BJ (cell line): ENCODE measurements at regions not wholly inside any gene's neighbourhood (a gene's known extent, or its start where the extent isn't known, plus 50 kb on each side); places are given as distances from the start of the nearest gene placed in this dataset.

Experiments used
- CTCF ChIA-PET: fragments of 350-600 bp; formaldehyde crosslinking; extraction: SDS; loops from one replicate; lab custom pipeline; 2021; ENCODE audit warnings: antibody characterized with exemption, inconsistent platforms; lab: Yijun Ruan, JAX
- POLR2A ChIA-PET: fragments of 300-600 bp; sonication (Branson Sonifier 250); formaldehyde crosslinking; extraction: SDS; loops from one replicate; lab custom pipeline; 2021; ENCODE audit warnings: antibody characterized with exemption; lab: Charles Lee
- DNase-seq: peaks from one replicate; pipeline ENCODE4 v3.0.0-alpha.2; 2011; ENCODE audit warnings: low read depth
- H3K27me3 ChIP-seq: 2 replicates; pipeline ENCODE4 v1.6.0; 2011; ENCODE audit warnings: low read length; ENCODE audit not compliant: control insufficient read depth, insufficient read depth
- H3K36me3 ChIP-seq: 2 replicates; pipeline ENCODE4 v1.5.1; 2011; ENCODE audit warnings: low read length; ENCODE audit not compliant: control insufficient read depth, insufficient read depth
- H3K4me3 ChIP-seq: 2 replicates; pipeline ENCODE4 v1.5.1; 2011; ENCODE audit warnings: low read depth, mild to moderate bottlenecking, control low read depth, low read length
- CTCF ChIP-seq: IDR thresholded peaks from 2 replicates; pipeline ENCODE4 v1.5.1; 2011; ENCODE audit warnings: low read depth, mild to moderate bottlenecking, control low read depth, inconsistent platforms, low read length, moderate library complexity; ENCODE audit not compliant: insufficient read depth

DNA sequence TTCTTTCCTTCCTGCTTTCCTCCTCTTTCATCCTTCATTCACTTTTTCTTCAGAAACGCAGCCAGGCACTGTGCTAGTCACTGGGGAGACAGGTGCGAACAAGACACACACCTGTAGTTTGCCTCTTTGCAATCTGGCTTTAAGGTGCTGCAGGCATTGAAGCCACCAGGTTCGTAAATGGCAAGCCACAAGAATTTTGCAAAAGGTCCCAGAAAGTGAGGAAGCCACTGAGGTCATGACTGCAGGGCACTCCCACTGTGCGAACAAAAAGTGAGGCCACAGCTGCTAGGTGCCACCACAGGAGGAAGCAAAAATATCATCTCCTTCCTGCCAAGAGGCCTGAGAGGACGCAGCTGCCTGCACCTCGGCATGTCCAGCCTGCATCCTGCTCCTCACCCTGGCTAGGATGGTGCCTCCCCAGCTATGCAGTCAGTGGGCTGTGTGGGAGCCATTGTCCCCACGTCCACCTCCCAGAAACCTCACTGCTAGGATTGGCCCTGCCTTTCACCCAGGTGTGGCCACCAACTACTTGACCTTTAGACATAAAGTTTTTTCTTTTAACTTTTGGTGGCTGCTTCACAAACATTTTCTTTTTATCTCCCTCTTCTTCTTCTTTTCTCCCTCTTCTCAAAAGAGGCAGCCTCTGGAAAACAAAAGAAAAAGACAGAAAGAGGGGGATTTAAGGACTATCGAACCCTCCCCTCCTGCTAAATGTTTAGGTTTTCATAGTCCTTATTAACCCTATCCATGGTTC is 230.8 kb downstream of the BCAS1 start:
- ChIA-PET POLR2A (no interaction called here), CTCF (interaction anchor here (0.7 to 1.6 kb wide), 3 partner anchors 10 to 96 kb away, joined by 3 to 8 read pairs (median 4); no protein-coding TSS in a partner anchor)
- H3K36me3 ChIP-seq, result no peaks in the 10 kb centered on the region
- no peak overlapping the region for H3K4me3 ChIP-seq
- H3K27me3 ChIP-seq, result no peaks in the 10 kb centered on the region
- DNase-seq, result no peak
- TF ChIP-seq CTCF, result no peak

- ChIA-PET CTCF (interaction anchor here (2.2 kb wide), 1 partner anchor 78 kb away, joined by 6 read pairs; no protein-coding TSS in a partner anchor), POLR2A (no interaction called here)
- no peaks in the 10 kb centered on the region for H3K27me3 ChIP-seq
- no peaks in the 10 kb centered on the region for H3K36me3 ChIP-seq
- no peak for TF ChIP-seq CTCF
- no peak for DNase-seq
- no peak overlapping the region for H3K4me3 ChIP-seq
Observed at GRCh38 chr20:53838311-53838868, 232.0 kb downstream of the BCAS1 start.

- Histone ChIP-seq H3K4me3 (no peak overlapping the region), H3K36me3 (no peaks in the 10 kb centered on the region), H3K27me3 (no peaks in the 10 kb centered on the region)
- ChIA-PET CTCF (interaction anchor here (2.2 kb wide), 1 partner anchor 79 kb away, joined by 6 read pairs; no protein-coding TSS in a partner anchor), POLR2A (no interaction called here)
- no peak for TF ChIP-seq CTCF
- DNase-seq, result no peak
Observed at GRCh38 chr20:53837126-53837826, 233.1 kb downstream of the BCAS1 start.

GRCh38 chr20:53834749-53835148 is 235.6 kb downstream of the BCAS1 start:
- CTCF ChIA-PET, result interaction anchor here (0.8 kb wide), 1 partner anchor 17 kb away, joined by 3 read pairs; no protein-coding TSS in a partner anchor
- TF ChIP-seq CTCF, result no peak
- Histone ChIP-seq H3K4me3 (no peak overlapping the region), H3K36me3 (no peaks in the 10 kb centered on the region), H3K27me3 (no peaks in the 10 kb centered on the region)
- POLR2A ChIA-PET, result no interaction called here
- DNase-seq, result no peak

GRCh38 chr20:53834062-53834442 is 236.3 kb downstream of the BCAS1 start:
- CTCF ChIA-PET, result interaction anchor here (0.8 kb wide), 1 partner anchor 18 kb away, joined by 3 read pairs; no protein-coding TSS in a partner anchor
- Histone ChIP-seq H3K36me3 (no peaks in the 10 kb centered on the region), H3K27me3 (no peaks in the 10 kb centered on the region), H3K4me3 (no peak overlapping the region)
- POLR2A ChIA-PET, result no interaction called here
- TF ChIP-seq CTCF, result no peak
- DNase-seq, result no peak
